Left lung (tissue), 4 donors: ENCODE measurements at regions not wholly inside any gene's neighbourhood (a gene's known extent, or its start where the extent isn't known, plus 50 kb on each side); places are given as distances from the start of the nearest gene placed in this dataset.
A peak's percentile ranks its signal among the peaks of the same experiment; 100 is the strongest.

ENCODE experiments used
- ATAC-seq: fragments of 200-7000 bp; cut with Tn5 transposase; one replicate; pipeline ENCODE4 v1.9.1; 2020; ENCODE audit warnings: moderate library complexity
- DNase-seq, 4 donors: peaks; one replicate each; pipeline ENCODE4 v3.0.0-alpha.2; 2013 to 2020
- H3K27ac ChIP-seq, 2 donors: fragments of 200-600 bp; sonication (generic) in 1 of 2; one replicate each; pipeline versions ENCODE4 v1.5.0 to v1.8.0; 2020 to 2021
- H3K27me3 ChIP-seq, 2 donors: fragments of 200-600 bp; sonication (generic) in 1 of 2; one replicate each; pipeline versions ENCODE4 v1.5.0 to v1.8.0; 2020 to 2021
- H3K36me3 ChIP-seq, 2 donors: fragments of 200-600 bp; sonication (generic) in 1 of 2; one replicate each; pipeline versions ENCODE4 v1.5.0 to v1.8.0; 2020 to 2021
- H3K4me1 ChIP-seq, 2 donors: fragments of 200-600 bp; one replicate each; pipeline ENCODE4 v1.8.0; 2021
- H3K4me3 ChIP-seq, 2 donors: fragments of 200-600 bp; sonication (generic) in 1 of 2; one replicate each; pipeline versions ENCODE4 v1.5.0 to v1.8.0; 2020 to 2021; ENCODE audit warnings: mild to moderate bottlenecking in 1 of 2
- H3K9me3 ChIP-seq, 2 donors: fragments of 200-600 bp; sonication (generic) in 1 of 2; one replicate each; pipeline versions ENCODE4 v1.5.0 to v1.8.0; 2020 to 2021
- intact Hi-C, 2 donors: fragments of 100-400 bp; cut with DNase I; formaldehyde crosslinking; loops; one replicate each; pipeline versions ENCODE4 v1.11.2 to v1.14.2; 2022
- TF ChIP-seq, protein P1 (sequence below), 2 donors: fragments of 200-600 bp; sonication (generic) in 1 of 2; IDR thresholded peaks; one replicate each; pipeline versions ENCODE4 v1.5.0 to v1.8.0; 2021; ENCODE audit warnings: antibody characterized with exemption in 2 of 2
- donor health status: DM: no; HTN: yes; CAD: no.
- donor health status: DM: no; HTN: no; CAD: no.

DNA sequence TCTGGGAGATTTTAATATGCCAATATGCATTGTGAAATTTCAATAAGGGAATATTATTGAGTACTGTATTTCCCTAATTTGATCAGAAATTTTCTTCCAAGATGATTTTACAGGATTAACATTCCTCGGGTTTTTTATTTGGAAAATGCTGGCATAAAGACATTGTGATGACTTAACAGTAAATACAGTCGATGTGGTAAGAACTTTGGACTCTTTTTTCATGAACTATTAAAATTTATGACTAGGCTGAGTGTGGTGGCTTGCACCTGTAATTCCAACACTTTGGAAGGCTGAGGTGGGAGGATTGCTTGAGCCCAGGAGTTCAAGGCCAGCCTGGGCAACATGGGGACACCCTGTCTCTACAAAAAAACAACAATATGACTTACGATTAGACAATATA, 197.1 kb upstream of the RASSF8 start:
- H3K4me3 ChIP-seq: no peak overlapping the region
- H3K27ac ChIP-seq: no peak overlapping the region
- peaks cover 0 to 3% of the 10 kb centered on the region in 2 donors for H3K27me3 ChIP-seq
- intact Hi-C loops: no loop called here
- H3K4me1 ChIP-seq: no peaks in the 10 kb centered on the region
- TF ChIP-seq, protein P1, sequence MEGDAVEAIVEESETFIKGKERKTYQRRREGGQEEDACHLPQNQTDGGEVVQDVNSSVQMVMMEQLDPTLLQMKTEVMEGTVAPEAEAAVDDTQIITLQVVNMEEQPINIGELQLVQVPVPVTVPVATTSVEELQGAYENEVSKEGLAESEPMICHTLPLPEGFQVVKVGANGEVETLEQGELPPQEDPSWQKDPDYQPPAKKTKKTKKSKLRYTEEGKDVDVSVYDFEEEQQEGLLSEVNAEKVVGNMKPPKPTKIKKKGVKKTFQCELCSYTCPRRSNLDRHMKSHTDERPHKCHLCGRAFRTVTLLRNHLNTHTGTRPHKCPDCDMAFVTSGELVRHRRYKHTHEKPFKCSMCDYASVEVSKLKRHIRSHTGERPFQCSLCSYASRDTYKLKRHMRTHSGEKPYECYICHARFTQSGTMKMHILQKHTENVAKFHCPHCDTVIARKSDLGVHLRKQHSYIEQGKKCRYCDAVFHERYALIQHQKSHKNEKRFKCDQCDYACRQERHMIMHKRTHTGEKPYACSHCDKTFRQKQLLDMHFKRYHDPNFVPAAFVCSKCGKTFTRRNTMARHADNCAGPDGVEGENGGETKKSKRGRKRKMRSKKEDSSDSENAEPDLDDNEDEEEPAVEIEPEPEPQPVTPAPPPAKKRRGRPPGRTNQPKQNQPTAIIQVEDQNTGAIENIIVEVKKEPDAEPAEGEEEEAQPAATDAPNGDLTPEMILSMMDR (IDR thresholded peaks at IDR 0.05): no peak
- H3K9me3 ChIP-seq: no peaks in the 10 kb centered on the region
- DNase-seq (no peak), ATAC-seq (no peak)
- H3K36me3 ChIP-seq: no peaks in the 10 kb centered on the region

DNA sequence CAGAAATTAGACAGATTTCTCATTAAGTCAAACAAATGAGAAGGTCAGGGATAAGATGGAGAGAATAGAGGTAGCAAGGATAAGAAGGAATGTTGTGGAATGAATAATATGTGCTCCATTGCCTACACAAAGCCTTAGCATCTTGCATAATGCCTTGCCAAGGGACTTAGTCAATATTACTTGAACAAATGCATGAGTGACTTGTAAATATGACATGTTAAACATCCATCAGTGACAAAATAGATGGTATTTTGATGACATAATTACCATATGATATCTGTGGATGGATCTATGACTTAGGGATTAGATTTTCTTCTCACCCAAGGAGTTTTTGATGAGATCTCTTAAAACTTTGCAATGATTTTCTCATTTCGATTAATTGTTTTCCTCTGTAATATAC, 194.1 kb upstream of the RASSF8 start:
- H3K27ac ChIP-seq: no peak overlapping the region
- H3K9me3 ChIP-seq: no peaks in the 10 kb centered on the region
- intact Hi-C loops: no loop called here
- TF ChIP-seq, protein P1 (IDR thresholded peaks at IDR 0.05): no peak
- H3K36me3 ChIP-seq: no peaks in the 10 kb centered on the region
- DNase-seq (no peak), ATAC-seq (no peak)
- H3K4me1 ChIP-seq: no peaks in the 10 kb centered on the region
- H3K4me3 ChIP-seq: no peak overlapping the region
- H3K27me3 ChIP-seq: peaks cover 0 to 3% of the 10 kb centered on the region in 2 donors

DNA sequence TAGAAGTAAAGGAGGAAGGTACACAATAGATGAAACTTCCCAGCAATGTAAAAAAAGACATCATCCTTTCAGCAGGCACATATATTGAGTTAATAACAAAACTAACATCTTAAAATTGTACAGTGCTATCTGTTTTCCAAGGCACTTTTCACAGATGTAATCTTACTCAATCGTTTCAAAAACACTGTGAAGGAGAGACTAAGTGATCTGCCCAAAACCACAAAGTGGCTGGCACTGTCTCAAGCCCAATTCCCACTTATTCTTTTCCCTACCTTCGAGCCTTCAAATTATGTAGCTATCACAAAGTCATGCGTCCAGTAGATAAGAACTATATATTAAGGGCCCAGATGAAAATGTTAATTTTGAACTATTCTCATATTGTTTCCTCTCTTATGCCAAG, 193.6 kb upstream of the RASSF8 start:
- Histone ChIP-seq H3K27ac (no peak overlapping the region), H3K4me3 (no peak overlapping the region), H3K9me3 (no peaks in the 10 kb centered on the region), H3K27me3 (peaks cover 0 to 3% of the 10 kb centered on the region in 2 donors), H3K36me3 (no peaks in the 10 kb centered on the region), H3K4me1 (no peaks in the 10 kb centered on the region)
- ATAC-seq (peak; percentile 61), DNase-seq (no peak)
- intact Hi-C loops: no loop called here
- TF ChIP-seq, protein P1 (IDR thresholded peaks at IDR 0.05): no peak

DNA sequence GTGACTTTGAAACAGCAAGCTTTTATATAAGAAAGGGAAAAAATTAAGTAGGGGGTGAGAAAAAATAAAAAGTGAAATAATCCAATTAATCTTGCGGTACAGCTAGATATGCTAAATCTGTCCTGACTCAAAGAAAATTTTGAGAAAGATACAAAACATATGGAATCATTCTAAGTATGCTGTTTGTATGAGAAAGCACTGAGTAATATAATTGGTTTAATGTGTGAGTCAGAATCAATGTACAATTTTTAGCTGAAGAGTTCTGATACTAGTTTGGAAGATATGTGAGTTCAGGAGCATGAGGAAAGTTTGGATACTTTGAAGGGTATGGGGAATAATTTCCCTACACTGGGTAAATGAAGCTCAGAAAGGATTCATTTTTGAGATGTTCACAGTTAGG, 190.9 kb upstream of the RASSF8 start:
- TF ChIP-seq, protein P1 (IDR thresholded peaks at IDR 0.05): no peak
- no peak for ATAC-seq

DNA sequence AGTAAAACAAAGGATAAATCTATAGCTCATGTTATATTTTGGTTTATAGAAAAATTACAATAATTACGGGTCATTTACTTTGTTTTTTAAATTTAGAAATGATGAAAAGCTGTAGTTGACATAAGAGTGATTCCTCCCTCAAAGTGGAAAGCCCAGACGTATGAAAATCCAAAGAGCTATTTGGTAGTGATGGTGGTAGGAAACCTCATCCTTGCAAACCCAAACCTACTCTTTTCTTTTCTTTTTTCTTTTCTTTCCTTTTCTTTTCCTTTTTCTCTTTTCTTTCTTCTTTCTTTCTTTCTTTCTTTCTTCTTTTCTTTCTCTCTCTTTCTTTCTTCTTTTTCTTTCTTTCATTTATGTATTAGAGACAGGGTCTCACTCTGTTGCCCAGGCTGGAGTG, 190.3 kb upstream of the RASSF8 start:
- Histone ChIP-seq H3K4me1 (no peaks in the 10 kb centered on the region), H3K27ac (no peak overlapping the region), H3K36me3 (no peaks in the 10 kb centered on the region), H3K9me3 (no peaks in the 10 kb centered on the region), H3K4me3 (no peak overlapping the region), H3K27me3 (peaks cover 0 to 1% of the 10 kb centered on the region in 2 donors)
- ATAC-seq (no peak), DNase-seq (no peak)
- intact Hi-C loops: no loop called here
- TF ChIP-seq, protein P1 (IDR thresholded peaks at IDR 0.05): no peak

More for the DNA sequence above, 190.9 kb upstream of the RASSF8 start:
- peaks cover 0 to 3% of the 10 kb centered on the region in 2 donors for H3K27me3 ChIP-seq
- no peaks in the 10 kb centered on the region for H3K9me3 ChIP-seq
- H3K4me1 ChIP-seq: no peaks in the 10 kb centered on the region
- no peaks in the 10 kb centered on the region for H3K36me3 ChIP-seq
- intact Hi-C loops: no loop called here
- H3K4me3 ChIP-seq: no peak overlapping the region
- no peak for DNase-seq
- no peak overlapping the region for H3K27ac ChIP-seq
